HUES64 (cell line): ENCODE measurements at regions not wholly inside any gene's neighbourhood (a gene's known extent, or its start where the extent isn't known, plus 50 kb on each side); places are given as distances from the start of the nearest gene placed in this dataset.
A peak's percentile ranks its signal among the peaks of the same experiment; 100 is the strongest.

ENCODE experiments used
- H3K27ac ChIP-seq: 2 replicates; pipeline ENCODE4 v1.7.0; 2013; ENCODE audit warnings: low read depth, low read length, inconsistent platforms
- H3K27me3 ChIP-seq: 2 replicates; pipeline ENCODE4 v1.6.1; 2013; ENCODE audit warnings: mild to moderate bottlenecking, low read length; ENCODE audit not compliant: insufficient read depth
- H3K36me3 ChIP-seq: 2 replicates; pipeline ENCODE4 v1.6.1; 2013; ENCODE audit warnings: mild to moderate bottlenecking, low read length; ENCODE audit not compliant: insufficient read depth
- H3K4me1 ChIP-seq: 2 replicates; pipeline ENCODE4 v1.6.1; 2013; ENCODE audit warnings: mild to moderate bottlenecking, low read length, moderate library complexity; ENCODE audit not compliant: insufficient read depth
- H3K4me3 ChIP-seq: 2 replicates; pipeline ENCODE4 v1.5.1; 2013; ENCODE audit warnings: mild to moderate bottlenecking, low read length, moderate library complexity
- H3K9ac ChIP-seq: 2 replicates; pipeline ENCODE4 v1.6.1; 2013; ENCODE audit warnings: mild to moderate bottlenecking, low read depth, low read length
- H3K9me3 ChIP-seq: 2 replicates; pipeline ENCODE4 v1.6.1; 2013; ENCODE audit warnings: low read depth, low read length; ENCODE audit not compliant: insufficient read depth
- WGBS: fragments of 150-250, 120-280 bp; methylation state at CpG from one replicate; pipeline ENCODE4 v1.1.7; 2013; ENCODE audit warnings: missing lambda C conversion rate; 5-methylcytosine and 5-hydroxymethylcytosine counted together

GRCh38 chr22:27163162-27164137 lies 506.1 kb downstream of the MIAT start:
- H3K27me3 ChIP-seq = no peaks in the 10 kb centered on the region
- no peak overlapping the region for H3K9ac ChIP-seq
- H3K4me3 ChIP-seq = no peak overlapping the region
- H3K36me3 ChIP-seq = no peaks in the 10 kb centered on the region
- no peaks in the 10 kb centered on the region for H3K9me3 ChIP-seq
- no peak overlapping the region for H3K27ac ChIP-seq
- H3K4me1 ChIP-seq = no peaks in the 10 kb centered on the region
- WGBS = 86% methylated on average over 6 of the region's 6 CpGs

- no peak overlapping the region for H3K4me3 ChIP-seq
- no peaks in the 10 kb centered on the region for H3K9me3 ChIP-seq
- H3K27ac ChIP-seq = no peak overlapping the region
- no peaks in the 10 kb centered on the region for H3K36me3 ChIP-seq
- no peak overlapping the region for H3K9ac ChIP-seq
- no peaks in the 10 kb centered on the region for H3K4me1 ChIP-seq
- H3K27me3 ChIP-seq = no peaks in the 10 kb centered on the region
- WGBS = 86% methylated on average over 5 of the region's 5 CpGs
These were observed 507.6 kb downstream of the MIAT start for GRCh38 chr22:27164781-27165503.

- H3K9ac ChIP-seq = no peak overlapping the region
- H3K27ac ChIP-seq = no peak overlapping the region
- 87% methylated on average over 3 of the region's 3 CpGs for WGBS
- H3K27me3 ChIP-seq = no peaks in the 10 kb centered on the region
- H3K36me3 ChIP-seq = no peaks in the 10 kb centered on the region
- H3K4me1 ChIP-seq = no peaks in the 10 kb centered on the region
- H3K4me3 ChIP-seq = no peak overlapping the region
- no peaks in the 10 kb centered on the region for H3K9me3 ChIP-seq
These were observed 511.3 kb downstream of the MIAT start for GRCh38 chr22:27168681-27169080.

GRCh38 chr22:27170491-27170890 lies 513.1 kb downstream of the MIAT start:
- no peaks in the 10 kb centered on the region for H3K27me3 ChIP-seq
- H3K9ac ChIP-seq = no peak overlapping the region
- no peaks in the 10 kb centered on the region for H3K36me3 ChIP-seq
- no peak overlapping the region for H3K4me3 ChIP-seq
- no peaks in the 10 kb centered on the region for H3K9me3 ChIP-seq
- H3K27ac ChIP-seq = no peak overlapping the region
- 78% methylated on average over 4 of the region's 4 CpGs for WGBS
- peaks cover 8% of the 10 kb centered on the region for H3K4me1 ChIP-seq

- H3K27ac ChIP-seq = no peak overlapping the region
- H3K27me3 ChIP-seq = no peaks in the 10 kb centered on the region
- 88% methylated on average over 2 of the region's 2 CpGs for WGBS
- H3K9ac ChIP-seq = no peak overlapping the region
- no peaks in the 10 kb centered on the region for H3K9me3 ChIP-seq
- H3K4me1 ChIP-seq = peaks cover 13% of the 10 kb centered on the region
- H3K4me3 ChIP-seq = no peak overlapping the region
- no peaks in the 10 kb centered on the region for H3K36me3 ChIP-seq
These were observed 513.8 kb downstream of the MIAT start for GRCh38 chr22:27171212-27171611.

GRCh38 chr22:27173530-27173929 lies 516.1 kb downstream of the MIAT start:
- Histone ChIP-seq H3K4me3 (no peak overlapping the region), H3K27me3 (no peaks in the 10 kb centered on the region), H3K27ac (no peak overlapping the region), H3K4me1 (peaks cover 13% of the 10 kb centered on the region), H3K9ac (no peak overlapping the region), H3K9me3 (no peaks in the 10 kb centered on the region), H3K36me3 (no peaks in the 10 kb centered on the region)
- WGBS = 78% methylated on average over 5 of the region's 5 CpGs

- Histone ChIP-seq H3K9ac (no peak overlapping the region; the same call in 1 of the 2 replicates), H3K9me3 (no peaks in the 10 kb centered on the region), H3K4me3 (peak overlapping the region; percentile 20; the same call in 1 of the 2 replicates), H3K4me1 (peaks cover 13% of the 10 kb centered on the region), H3K36me3 (no peaks in the 10 kb centered on the region), H3K27me3 (no peaks in the 10 kb centered on the region), H3K27ac (no peak overlapping the region)
- 45% methylated on average over 17 of the region's 17 CpGs for WGBS
These were observed 517.8 kb downstream of the MIAT start for GRCh38 chr22:27175021-27175838.

GRCh38 chr22:27175974-27176373 lies 518.6 kb downstream of the MIAT start:
- H3K9ac ChIP-seq = no peak overlapping the region
- no peak overlapping the region for H3K4me3 ChIP-seq
- H3K36me3 ChIP-seq = no peaks in the 10 kb centered on the region
- no peaks in the 10 kb centered on the region for H3K27me3 ChIP-seq
- H3K4me1 ChIP-seq = peaks cover 13% of the 10 kb centered on the region
- no peaks in the 10 kb centered on the region for H3K9me3 ChIP-seq
- H3K27ac ChIP-seq = no peak overlapping the region
- whole genome bisulfite sequencing = 94% methylated on average over 1 of the region's 2 CpGs

GRCh38 chr22:27179161-27179560 lies 521.8 kb downstream of the MIAT start:
- WGBS = 91% methylated on average over 3 of the region's 3 CpGs
- H3K9me3 ChIP-seq = no peaks in the 10 kb centered on the region
- no peaks in the 10 kb centered on the region for H3K27me3 ChIP-seq

GRCh38 chr22:27181537-27181936 lies 524.1 kb downstream of the MIAT start:
- 94% methylated on average over 4 of the region's 4 CpGs for WGBS
- H3K9ac ChIP-seq = no peak overlapping the region
- no peak overlapping the region for H3K4me3 ChIP-seq
- no peaks in the 10 kb centered on the region for H3K9me3 ChIP-seq
- H3K4me1 ChIP-seq = peaks cover 2% of the 10 kb centered on the region
- H3K27me3 ChIP-seq = no peaks in the 10 kb centered on the region
- no peak overlapping the region for H3K27ac ChIP-seq
- no peaks in the 10 kb centered on the region for H3K36me3 ChIP-seq

More at GRCh38 chr22:27179161-27179560, 521.8 kb downstream of the MIAT start:
- H3K36me3 ChIP-seq = no peaks in the 10 kb centered on the region
- H3K9ac ChIP-seq = no peak overlapping the region
- H3K27ac ChIP-seq = no peak overlapping the region
- no peak overlapping the region for H3K4me3 ChIP-seq
- H3K4me1 ChIP-seq = peaks cover 13% of the 10 kb centered on the region
